Erythroblast (primary cell): ENCODE measurements at regions not wholly inside any gene's neighbourhood (a gene's known extent, or its start where the extent isn't known, plus 50 kb on each side); places are given as distances from the start of the nearest gene placed in this dataset.
"Not testable (repeated sequence)": the region's sequence is repeated elsewhere in the genome, so short reads cannot be mapped to it uniquely, and the experiment has no call there.

Source experiments
- DNase-seq, 2 experiments: peaks; one replicate each; lab custom pipeline; 2025; lab: John Stamatoyannopoulos, UW
- GATA1 ChIP-seq: IDR thresholded peaks from 2 replicates; pipeline ENCODE4 v1.6.1; 2011; ENCODE audit warnings: low read depth, mild to moderate bottlenecking, control low read depth, low read length, moderate library complexity
- POLR2A ChIP-seq: IDR thresholded peaks from 2 replicates; pipeline ENCODE4 v1.6.1; 2011; ENCODE audit warnings: mild to moderate bottlenecking, low read length

DNA sequence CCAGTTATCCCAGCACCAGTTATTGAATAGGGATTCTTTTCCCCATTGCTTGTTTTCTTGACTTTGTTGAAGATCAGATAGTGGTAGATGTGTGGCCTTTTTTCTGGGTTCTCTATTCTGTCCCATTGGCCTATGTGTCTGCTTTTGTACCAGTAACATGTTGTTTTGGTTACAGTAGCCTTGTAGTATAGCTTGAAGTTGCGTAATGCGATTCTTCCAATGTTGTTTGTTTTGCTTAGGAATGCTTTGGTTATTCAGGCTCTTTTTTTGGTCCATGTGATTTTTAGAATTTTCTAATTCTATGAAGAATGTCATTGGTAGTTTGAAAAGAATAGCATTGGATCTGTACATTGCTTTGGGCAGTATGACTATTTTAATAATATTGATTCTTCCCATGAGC lies 94.3 kb upstream of the CHMP2B start:
- DNase-seq, result no peak

GRCh38 chr3:87128006-87128405 lies 99.1 kb upstream of the CHMP2B start:
- TF ChIP-seq GATA1 (no peak), POLR2A (no peak)
- DNase-seq, result no peak

More for the DNA sequence above, 94.3 kb upstream of the CHMP2B start:
- TF ChIP-seq POLR2A, result no peak
- no peak for TF ChIP-seq GATA1

DNA sequence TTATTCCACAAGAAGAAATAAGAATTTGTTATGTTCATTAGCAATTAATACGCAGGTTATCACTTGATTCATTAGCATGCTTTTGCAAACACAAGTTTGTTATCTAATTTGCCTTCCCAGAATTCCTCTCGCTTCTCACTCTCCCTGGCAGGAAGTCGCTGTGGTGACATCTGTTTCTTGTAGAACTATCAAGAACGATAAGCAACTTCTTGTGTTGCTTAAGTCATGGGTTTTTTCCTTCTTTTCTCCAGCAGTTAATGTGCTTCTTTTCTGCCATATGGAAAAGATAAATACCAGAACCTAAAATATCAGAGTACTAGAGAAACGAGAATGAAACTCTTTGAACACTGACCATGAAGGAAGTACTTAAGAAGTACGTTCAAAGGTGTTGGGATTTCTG lies 99.8 kb upstream of the CHMP2B start:
- no peak for DNase-seq
- TF ChIP-seq POLR2A, result no peak
- TF ChIP-seq GATA1, result no peak

DNA sequence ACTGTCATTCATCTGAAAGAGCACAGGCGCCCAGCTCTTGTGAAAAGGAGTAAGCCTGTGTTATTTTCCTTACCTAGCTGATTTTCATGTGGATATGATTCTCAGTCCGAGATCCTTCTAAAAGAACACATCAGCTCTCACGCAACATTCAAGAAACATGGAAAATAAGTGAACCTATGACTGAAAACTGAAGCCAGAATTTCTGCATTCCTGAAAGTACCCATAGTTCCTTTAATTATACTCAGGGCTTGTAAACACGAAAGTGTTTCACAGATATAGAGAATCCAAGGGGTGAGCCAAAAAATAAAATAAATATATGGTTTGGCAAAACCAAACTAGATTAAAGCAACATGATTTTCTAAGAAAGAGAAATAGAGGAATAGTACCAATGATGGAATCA lies 100.8 kb upstream of the CHMP2B start:
- no peak for DNase-seq
- TF ChIP-seq GATA1, result no peak
- no peak for TF ChIP-seq POLR2A

GRCh38 chr3:87125116-87125515 lies 102.0 kb upstream of the CHMP2B start:
- TF ChIP-seq POLR2A (no peak), GATA1 (no peak)
- no peak for DNase-seq

GRCh38 chr3:87122766-87123165 lies 104.3 kb upstream of the CHMP2B start:
- DNase-seq, result no peak
- TF ChIP-seq POLR2A (no peak), GATA1 (no peak)

DNA sequence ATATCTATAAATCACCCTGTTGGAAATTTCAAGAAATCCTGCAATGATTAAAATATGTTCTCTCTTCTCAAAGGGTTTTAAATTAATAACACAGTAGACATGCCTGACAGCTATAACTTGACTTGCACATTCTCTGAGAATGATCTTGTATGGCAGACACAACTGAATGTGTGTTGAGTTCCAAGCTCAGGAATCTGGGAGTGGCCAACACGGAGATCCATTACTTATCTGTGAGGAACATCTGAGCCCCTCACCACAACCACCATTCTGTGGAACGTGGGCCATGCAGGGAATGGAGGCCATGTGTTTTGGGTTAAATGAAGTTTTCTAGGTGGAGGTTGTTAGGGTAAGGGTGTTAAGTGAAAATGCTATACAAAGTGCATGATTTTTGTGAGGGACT lies 105.3 kb upstream of the CHMP2B start:
- no peak for DNase-seq
- TF ChIP-seq GATA1 (no peak), POLR2A (no peak)

- DNase-seq, result no peak
- TF ChIP-seq GATA1, result no peak
- no peak for TF ChIP-seq POLR2A
These were observed 106.2 kb upstream of the CHMP2B start for GRCh38 chr3:87120881-87121280.

DNA sequence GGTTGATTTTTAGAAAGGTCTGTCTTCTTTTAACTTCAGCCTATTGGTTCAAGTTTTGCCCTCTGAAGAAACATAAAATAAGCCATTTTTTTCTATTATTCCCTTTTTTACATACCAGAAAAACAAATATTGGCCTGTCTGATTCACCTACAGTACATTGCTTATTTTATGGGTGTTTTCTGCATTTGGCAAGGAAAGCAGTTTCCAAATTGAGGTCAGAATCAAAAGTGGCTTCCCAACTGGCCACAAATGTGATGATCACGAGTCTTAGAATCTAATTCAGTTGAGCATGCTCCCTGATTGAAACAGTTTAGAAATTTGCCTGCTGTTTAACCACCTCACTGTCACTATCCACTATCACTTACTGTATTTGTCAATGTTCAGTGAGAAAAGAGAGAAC lies 106.9 kb upstream of the CHMP2B start:
- TF ChIP-seq POLR2A, result no peak
- TF ChIP-seq GATA1, result no peak
- no peak for DNase-seq

GRCh38 chr3:87109465-87109864 lies 117.6 kb upstream of the CHMP2B start:
- TF ChIP-seq GATA1 (no peak), POLR2A (no peak)
- no peak for DNase-seq

GRCh38 chr3:87101861-87102625 lies 111.1 kb upstream of the VGLL3 start:
- TF ChIP-seq POLR2A (no peak), GATA1 (no peak)
- no peak for DNase-seq

GRCh38 chr3:87097733-87098132 lies 106.8 kb upstream of the VGLL3 start:
- not testable (repeated sequence) for DNase-seq

GRCh38 chr3:87090631-87091030 lies 99.7 kb upstream of the VGLL3 start:
- peak; percentile 12 to 70 for DNase-seq
- TF ChIP-seq GATA1 (no peak), POLR2A (no peak)

GRCh38 chr3:87088993-87089841 lies 98.3 kb upstream of the VGLL3 start:
- TF ChIP-seq POLR2A (peak; percentile 61), GATA1 (no peak)
- DNase-seq, result peak; percentile 47 to 57

GRCh38 chr3:87088430-87088992 lies 97.6 kb upstream of the VGLL3 start:
- peak; percentile 3 to 15 for DNase-seq
- no peak for TF ChIP-seq POLR2A
- TF ChIP-seq GATA1, result no peak
